Activated T-cell treated with anti-CD3 and anti-CD28 coated beads for 48 hours (primary cell): ENCODE measurements at regions not wholly inside any gene's neighbourhood (a gene's known extent, or its start where the extent isn't known, plus 50 kb on each side); places are given as distances from the start of the nearest gene placed in this dataset.

Source experiments
- DNase-seq: peaks from one replicate; pipeline ENCODE4 v3.0.0-alpha.2; 2020; ENCODE audit warnings: low read depth

DNA sequence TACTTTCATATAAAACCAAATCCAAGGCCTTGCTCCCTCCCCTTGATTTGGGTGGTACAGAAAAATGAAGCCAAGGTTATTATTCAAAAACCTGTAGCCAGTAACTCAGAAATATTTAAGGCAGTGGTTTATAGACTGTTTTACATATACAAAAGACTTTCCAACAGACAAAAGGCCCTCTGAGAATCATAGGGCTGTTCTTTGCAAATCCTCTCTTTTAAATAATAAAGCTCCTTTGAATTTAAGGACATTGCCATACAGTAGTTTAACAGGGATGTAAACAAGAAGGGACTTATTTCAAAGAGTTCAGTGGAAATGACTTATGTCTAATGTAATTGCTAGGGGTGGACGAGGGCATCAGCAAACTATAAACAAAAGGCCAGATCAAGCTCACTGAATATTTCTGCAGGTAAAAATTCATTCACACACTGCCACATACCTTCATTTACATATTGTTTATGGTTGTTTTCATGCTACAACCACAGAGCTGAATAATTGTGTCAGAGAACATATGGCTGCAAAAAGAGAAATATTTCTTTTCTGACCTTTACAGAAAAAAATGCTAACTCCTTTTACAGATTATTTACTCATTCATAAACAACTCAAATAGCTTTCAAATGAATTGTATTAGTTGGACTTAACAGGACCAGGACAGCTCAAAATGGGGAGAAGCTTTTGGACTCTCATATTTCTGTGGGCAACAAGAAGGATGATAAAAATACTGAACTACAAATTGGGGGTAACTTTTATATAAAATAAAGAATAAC is 665.6 kb downstream of the SLITRK1 start:
- no peak for DNase-seq

DNA sequence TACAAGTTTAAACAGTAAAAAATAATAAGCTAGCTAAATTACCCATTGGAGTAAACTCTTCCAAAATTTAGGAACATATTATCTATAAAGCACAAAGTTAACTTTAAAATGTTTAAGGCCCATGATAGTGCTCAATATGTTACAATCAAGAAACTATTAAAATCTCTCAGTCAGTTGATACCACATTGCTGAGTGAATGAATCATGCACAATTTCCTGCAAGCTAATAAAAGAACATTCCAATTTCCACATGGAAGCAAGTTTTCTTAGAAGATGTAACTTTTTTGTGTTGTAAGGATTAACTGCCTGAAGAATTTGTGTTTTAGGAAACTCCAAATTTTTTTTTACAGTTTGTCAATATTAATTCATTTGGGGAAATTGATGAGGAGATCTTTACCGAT is 666.6 kb downstream of the SLITRK1 start:
- no peak for DNase-seq

DNA sequence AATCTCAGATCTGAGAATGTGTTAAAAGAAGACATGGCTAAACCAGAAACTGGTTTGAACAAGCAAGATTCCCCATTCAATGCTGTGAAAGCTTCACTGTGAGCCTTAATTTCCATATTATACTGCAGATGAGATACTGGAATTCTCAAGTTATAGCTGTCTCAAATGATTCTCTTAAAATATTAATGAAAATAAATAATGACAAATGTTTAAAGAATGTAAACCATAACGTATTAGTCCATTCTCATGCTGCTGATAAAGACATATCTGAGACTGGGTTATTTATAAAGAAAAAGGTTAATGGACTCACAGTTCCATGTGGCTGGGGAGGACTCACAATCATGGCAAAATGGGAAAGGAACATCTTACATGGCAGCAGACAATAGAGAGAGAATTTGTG is 667.8 kb downstream of the SLITRK1 start:
- no peak for DNase-seq

DNA sequence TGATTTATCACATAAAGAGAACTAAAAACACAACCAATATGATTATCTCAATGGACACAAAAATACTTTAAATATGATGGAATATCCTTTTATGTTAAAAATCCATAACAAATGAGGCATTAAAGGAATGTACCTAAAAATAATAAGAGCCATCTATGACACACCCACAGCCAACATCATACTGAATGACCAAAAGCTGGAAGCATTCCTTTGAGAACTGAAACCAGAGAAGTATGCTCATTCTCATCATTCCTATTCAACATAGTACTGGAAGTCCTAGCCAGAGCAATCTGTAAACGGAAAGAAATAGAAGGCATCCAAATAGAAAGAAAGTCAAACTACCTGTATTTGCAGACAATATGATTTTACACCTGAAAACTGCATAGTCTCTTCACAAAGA is 671.0 kb downstream of the SLITRK1 start:
- no peak for DNase-seq

DNA sequence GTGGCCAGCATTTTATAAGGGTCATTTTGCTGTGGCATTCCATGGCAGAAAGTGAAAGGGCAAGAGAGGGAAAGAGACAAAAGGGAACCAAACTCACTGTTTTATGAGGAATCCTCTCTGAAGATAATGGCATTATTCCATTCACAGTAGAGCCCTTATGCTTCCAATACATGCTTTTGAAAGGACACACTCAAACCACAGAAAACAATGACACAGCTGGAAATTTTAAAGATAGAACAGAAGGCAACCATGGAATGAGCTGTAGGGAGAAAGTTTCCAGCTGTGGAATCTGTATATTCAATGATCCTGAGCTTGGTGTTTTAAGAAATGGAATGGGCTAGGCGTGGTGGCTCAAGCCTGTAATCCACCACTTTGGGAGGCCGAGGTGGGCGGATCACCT is 677.4 kb downstream of the SLITRK1 start:
- no peak for DNase-seq

DNA sequence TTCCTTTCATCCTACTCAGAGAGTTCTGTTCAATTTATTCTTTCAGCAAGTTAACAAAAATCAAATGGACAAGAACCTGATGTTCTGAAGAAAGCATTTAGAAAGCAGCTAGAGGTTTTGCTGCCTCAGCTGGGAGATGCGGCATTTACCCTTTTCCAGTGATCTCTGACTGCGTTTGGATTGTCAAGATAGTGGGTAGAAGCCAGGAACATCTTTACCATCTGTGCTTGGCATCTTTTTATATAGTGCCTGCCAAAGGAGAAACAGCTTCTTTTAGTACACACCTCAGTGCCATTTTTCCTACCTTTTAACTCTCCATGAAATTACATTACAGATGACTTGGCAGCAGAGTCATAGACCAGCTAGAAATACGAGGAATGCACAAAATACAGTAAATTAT is 680.8 kb downstream of the SLITRK1 start:
- no peak for DNase-seq

DNA sequence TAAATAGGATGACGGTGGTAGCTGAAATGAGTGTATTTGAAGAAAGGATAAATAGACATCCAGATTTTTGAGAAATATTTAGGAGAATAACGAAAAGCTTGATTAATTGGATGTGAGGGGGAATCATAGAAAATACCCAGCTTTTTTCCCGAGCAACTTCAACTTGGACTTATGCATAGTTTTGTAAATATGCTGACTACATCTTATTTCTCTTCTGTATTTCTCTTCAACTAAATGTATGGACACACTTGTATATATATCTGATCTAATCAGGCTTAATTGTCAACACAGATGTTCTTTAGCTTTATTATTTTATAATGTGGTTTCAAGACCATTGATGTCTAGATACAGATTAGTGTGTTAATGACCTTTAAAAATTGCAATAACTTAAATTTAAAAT is 685.0 kb downstream of the SLITRK1 start:
- no peak for DNase-seq

DNA sequence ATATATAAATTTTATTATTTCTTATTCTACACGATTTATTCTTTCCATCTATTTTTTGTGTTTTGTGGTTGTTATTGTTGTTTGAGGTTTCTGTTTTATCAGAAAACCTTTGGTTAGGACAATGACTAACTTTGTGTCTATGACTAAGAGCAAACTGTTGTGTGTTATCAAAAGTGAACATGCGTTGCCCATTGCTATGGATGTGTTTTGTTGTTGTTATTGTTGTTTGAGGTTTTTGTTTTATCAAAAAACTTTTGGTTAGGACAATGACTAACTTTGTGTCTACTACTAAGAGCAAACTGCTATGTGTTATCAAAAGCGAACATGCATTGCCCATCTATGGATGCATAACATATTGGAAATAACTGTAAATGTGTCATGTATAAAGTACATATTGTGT is 692.3 kb downstream of the SLITRK1 start:
- DNase-seq: no peak

DNA sequence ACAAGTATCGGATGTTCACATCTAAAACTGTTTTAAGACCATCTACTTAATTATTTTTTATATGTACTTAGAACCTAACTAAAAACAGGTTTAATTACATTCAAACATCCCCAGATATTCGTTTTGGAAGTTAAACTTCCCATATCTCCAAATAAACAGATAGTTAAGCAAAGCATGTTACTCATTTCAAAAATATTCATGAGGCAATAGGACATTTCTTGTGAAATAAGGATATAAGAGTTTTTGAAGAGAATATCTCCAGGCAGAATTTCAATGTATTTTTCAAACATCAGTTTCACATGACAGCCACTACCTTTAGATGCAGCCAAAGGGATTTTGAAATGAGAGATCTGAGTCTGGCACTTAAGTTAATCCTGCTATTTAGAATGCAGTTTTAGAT is 697.5 kb downstream of the SLITRK1 start:
- DNase-seq: no peak

DNA sequence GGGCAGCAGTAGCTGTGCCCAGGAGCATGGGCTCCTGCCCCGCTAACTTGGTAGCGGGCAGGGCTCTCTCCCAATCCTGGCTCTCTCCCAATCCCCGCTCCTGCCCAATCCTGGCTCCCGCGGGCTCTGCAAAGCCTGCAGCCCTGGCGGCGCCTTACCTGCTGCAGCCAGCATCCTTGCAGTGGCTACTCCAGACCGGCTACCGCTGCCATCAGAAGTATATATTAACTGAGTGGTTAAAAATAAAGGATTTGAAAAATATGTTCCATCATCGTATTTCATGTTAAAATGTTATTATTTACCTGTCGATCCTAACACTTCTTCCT is 698.2 kb downstream of the SLITRK1 start:
- no peak for DNase-seq

DNA sequence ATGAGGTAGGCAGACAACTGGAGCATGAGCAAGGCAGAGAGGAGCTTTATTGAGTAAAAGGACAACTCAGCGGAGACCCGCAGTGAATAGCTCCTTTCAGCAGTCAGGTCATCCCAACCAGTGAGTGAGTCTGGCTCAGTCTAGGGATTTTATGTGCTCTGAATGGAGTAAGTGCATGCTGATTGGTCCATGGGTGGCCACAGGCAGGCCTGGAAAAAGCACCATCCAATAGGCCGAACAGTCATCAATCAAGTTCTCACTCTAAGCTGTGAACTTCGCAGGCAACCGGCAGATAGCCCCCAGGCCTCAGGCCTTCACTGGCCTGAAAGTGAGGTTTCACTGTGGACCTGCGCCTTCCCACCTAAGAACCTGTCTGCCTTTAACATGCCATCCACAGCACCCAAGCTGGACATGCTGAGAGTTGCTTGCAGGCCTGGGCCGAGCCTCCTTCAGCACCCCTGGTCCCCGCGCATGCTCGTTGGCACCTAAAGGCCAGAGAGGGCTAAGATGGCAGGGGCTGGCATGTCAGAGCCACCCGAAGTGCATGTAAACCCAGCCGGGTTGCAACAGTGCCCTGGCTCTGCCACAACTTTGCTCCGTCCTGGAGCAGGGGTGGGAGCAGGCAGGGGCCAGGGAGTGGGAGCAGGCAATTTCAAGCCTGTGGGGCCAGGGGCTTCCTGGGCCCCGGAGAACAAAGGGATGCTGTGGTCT is 698.7 kb downstream of the SLITRK1 start:
- DNase-seq: no peak

DNA sequence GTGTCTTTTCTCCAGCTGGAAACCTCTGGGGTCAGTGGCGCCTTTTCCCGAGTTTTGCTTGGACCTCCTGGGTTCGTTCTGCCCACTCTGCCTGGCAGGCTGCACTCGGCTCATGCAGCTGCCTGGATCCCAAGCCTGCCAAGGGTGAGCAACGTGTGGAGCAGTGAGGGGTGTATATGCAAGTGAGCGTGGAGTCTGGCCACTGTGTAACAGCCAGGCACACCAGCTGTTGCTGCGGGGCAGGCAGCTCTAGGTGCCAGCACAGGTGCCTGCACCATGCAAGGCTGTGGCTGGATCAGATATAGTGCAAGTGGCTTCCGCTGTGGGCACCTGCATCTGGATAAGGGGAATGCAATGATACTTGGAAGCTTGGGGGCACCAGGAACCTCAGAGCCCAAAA is 699.4 kb downstream of the SLITRK1 start:
- no peak for DNase-seq

DNA sequence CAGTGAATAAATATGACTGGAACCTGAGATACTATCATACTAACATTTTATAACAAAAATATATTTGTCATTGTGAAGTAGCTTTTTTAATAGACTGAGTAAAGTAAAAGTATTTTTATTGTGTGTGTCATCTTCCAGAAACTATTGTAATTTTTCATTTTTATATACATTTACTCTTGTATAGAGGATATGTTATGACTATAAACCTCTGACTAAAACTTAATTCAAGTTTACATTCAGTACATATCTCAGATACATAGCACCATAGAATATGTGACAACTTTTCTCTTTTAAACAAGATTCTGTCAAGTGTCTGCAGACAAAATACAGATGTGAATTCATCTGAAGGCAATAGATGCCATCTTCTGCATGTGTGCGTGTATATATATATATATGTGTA is 704.3 kb downstream of the SLITRK1 start:
- no peak for DNase-seq

DNA sequence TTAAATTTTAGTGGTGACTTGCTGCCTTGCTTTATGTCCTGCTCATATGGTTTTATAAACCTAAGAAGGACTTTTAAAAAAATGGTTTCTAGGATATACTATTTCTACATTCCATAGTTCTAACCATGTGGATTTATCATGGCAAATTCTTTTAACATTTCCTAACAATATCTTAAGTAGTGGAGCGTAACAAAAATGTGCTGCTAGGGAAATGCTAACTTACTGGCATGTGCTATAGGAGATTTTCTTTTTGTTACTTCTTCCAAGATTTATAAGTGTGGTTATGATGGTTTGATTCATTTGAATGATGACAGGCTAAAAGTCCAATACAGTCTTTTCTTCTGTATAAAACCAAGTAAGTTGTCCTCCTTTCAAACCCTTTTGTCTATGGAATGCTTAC is 713.7 kb downstream of the SLITRK1 start:
- DNase-seq: no peak

DNA sequence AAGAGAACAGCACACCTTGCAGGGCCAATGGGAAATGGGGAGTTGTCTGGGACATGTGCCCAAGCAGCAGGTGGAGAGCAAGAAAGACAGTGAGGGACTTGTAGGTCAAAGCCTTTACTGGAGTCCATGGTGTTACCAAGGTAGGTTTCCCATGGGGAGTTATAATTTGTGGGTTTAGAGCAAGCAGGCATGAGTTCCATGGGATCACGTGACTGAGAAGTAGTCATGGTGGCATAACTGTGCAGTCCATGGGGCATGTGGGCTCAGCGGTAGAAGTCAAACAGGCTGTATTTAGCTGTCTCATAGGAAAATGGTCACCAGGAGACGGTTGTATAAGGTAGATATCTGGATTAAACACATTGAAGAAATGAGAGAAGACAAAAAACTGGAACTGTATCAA is 715.1 kb downstream of the SLITRK1 start:
- DNase-seq: no peak

DNA sequence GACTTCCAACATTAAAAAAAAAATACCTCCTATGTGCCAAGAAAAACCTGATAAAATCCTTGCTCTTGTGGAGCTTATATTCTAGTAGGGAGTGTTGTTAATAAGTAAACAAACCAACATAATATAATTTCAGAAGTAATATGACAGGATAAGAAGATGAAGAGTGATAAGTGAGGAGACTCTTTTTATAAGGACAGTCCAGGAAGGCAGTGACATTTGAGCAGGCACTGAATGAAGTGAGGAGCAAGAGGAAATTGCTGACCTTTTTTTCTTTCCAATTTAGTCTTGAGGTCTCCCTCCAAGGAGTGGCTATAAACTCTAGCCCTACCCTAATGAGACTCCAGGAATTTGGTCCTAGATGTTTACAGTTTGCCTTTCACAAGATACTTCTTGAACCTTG is 715.7 kb downstream of the SLITRK1 start:
- DNase-seq: no peak

DNA sequence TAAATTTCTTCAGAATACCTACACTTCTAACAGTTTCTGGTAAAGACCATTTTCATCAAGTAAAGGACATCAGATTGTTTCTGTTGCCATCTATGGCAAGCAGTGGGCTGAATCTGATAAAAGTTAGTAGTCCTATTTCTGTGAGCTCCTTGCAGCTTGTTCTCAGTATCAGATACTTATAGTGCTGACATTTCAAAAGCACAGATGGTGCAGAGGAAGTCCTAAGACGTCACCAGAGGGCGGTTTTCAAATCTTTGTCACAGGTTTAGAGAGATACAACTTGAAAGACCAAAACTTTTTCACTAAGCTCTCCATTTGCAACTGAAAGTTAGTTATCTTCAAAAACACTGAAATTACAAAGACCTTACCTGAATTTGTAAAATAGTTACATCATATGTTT is 719.8 kb downstream of the SLITRK1 start:
- no peak for DNase-seq

DNA sequence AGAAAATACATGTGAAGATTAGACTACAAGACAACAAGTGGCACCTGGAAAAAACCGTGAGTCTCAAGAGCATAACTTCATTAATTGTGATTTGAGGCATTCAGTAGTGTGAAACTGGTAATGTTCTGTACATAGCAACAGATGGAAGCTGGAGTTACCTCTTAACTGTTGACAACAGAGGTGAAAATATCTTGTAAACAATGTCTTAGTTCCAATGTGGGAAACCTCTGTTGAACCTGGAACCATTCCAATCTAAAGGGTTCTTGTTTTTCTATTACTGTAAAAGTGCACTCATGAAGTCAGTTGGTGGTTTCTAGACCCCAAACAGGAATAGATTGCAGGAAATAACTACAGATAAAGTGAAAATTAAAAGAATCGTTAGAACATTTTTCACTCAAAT is 728.4 kb downstream of the SLITRK1 start:
- DNase-seq: no peak

DNA sequence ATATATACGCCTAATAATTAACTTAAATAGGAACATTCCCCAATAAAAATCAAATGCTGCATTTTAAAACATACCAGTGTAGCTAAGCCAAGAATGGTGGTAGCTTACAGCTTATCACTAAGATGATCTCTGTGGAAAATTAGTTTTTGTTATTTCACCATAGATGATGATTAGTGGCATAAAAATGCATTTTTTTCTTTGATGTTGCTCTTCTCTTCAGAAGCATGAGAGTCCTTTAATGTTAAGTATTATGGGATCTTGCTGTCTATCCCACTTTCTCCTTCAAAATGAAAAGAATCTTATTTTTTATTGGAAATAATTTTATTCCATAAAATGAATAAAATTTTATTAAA is 731.0 kb downstream of the SLITRK1 start:
- DNase-seq: no peak

DNA sequence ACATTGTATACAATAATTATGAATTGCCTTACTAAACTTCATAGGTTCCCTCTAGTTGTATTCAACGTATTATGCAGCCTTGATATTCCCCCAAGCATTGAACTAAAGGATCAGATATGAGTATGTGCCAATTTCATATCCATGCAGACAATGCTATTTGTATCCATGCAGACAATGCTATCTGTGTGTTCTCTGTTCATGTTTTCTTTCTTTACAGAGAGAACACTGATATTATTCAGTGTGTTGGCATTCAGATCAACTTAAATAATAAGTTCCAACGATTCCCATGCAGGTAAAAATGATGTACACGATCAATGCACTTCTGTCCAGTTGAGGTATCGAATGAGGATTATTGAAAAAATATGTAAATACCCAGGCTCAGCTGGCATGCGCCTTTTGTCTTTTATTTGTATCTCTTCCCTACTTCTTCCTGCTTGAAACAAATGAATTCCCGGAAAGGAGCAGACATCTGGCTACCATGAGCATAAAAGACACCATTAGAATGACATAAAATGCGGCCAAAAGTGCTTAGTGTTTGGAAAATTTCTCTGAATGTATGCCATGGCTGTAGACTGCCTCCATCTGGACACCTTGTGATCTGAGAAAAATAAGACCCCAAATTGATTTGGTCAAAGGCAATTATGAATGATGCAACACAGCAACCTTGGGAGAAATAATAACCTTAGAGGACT is 731.5 kb downstream of the SLITRK1 start:
- no peak for DNase-seq

DNA sequence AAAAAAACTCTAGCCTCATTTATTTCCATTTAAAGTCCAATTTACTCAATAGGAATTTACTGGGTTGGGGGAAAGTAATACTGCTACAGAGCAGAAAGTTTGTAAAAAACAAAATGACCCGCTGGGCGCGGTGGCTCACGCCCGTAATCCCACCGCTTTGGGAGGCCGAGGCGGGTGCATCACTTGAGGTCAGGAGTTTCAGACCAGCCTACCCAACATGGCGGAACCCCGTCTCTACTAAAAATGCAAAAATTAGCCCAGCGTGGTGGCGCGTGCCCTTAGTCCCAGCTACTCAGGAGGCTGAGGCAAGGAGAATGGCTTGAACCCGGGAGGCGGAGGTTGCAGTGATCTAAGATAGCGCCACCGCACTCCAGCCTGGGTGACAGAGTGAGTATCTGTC is 745.6 kb downstream of the SLITRK1 start:
- DNase-seq: no peak

DNA sequence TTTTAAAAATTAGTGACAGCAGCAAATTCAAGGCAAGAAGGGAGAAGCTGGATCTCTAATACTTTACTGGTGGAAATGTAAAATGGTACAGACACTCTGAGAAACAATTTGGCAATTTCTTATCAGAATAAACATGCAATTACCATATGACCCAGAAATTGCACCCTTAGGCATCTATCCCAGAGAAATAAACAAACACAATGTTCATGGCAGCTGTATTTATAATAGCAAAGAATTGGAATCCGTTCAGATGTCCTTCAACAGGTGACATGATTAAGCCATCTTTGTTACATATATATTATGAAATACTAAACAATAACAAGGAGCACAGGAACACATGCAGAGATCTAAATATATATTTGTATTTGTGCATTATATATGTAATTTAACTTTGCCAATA is 756.5 kb downstream of the SLITRK1 start:
- DNase-seq: no peak

DNA sequence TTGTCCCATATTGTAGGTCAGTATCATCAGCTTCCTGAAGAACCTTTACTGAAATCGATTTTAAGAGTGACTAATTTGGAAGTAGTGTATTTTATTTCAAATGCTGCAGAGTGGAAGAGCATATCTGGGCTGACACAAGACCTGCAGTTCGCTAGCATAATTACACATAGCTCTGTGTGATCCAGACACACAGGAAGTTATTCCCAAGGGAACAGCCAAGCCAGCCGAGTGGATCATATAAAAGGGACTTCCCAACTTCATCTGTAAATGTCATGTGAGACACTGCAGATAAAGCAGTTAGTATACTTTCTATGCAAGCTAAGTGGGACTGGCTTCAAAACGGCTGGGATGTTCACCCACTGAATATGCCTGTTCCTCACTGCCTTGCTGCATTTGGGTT is 760.4 kb downstream of the SLITRK1 start:
- DNase-seq: no peak

DNA sequence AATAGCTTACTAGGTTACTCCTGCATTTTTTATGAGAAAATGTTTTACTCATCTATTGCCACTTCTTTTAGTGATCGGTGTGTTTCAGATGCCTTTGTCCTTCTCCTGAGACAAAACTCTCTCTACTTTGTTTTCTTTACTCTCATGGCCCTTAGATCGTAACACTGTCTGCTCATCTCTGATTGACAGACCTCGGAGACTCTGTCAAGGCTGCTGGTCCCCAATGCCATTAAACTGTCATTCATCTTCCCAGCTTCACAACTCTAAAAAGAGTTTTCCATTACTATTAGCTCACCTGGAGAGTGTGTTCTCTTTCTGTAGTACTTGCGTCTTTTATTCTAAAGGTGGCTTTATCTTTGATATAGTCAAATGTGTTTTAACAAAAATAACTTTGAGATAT is 765.2 kb downstream of the SLITRK1 start:
- no peak for DNase-seq
